UCSD-AML1 (cell line): ENCODE measurements at regions not wholly inside any gene's neighbourhood (a gene's known extent, or its start where the extent isn't known, plus 50 kb on each side); places are given as distances from the start of the nearest gene placed in this dataset.
"Not testable (repeated sequence)": the region's sequence is repeated elsewhere in the genome, so short reads cannot be mapped to it uniquely, and the experiment has no call there.

Experiments
- DNase-seq: peaks from one replicate; lab custom pipeline; 2025; ENCODE audit not compliant: unreplicated experiment; lab: John Stamatoyannopoulos, UW

- no peak for DNase-seq
Observed at GRCh38 chr7:53383131-53383530, 347.7 kb downstream of the POM121L12 start.

DNA sequence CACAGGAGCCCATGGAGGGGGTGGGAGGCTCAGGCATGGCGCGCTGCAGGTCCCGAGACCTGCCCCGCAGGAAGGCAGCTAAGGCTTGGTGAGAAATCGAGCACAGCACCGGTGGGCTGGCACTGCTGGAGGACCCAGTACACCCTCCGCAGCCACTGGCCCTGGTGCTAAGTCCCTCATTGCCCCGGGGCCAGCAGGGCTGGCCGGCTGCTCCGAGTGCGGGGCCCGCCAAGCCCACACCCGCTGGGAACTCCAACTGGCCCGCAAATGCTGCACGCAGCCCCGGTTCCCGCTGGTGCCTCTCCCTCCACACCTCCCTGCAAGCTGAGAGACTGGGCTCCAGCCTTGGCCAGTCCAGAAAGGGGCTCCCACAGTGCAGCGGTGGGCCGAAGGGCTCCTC is 349.8 kb downstream of the POM121L12 start:
- not testable (repeated sequence) for DNase-seq

DNA sequence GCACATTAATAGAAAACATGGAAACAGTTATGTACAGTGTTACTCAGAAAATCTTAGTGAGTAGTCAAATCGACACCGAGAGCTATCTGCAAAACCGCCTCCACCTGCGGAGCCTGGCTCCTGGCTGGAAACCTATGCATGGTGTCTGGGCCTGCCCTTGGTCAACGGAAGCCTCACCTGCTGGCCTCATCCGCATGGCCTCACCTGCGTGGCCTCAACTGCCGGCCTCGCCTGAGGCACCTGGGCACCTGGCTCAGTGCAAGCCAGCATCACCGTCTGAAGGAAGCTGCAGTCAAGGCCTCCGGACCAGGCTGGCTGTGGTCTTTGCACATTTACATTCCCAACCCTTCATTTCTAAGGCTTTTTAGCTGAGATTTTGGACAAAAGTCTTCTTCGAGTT is 352.1 kb downstream of the POM121L12 start:
- DNase-seq = no peak

DNA sequence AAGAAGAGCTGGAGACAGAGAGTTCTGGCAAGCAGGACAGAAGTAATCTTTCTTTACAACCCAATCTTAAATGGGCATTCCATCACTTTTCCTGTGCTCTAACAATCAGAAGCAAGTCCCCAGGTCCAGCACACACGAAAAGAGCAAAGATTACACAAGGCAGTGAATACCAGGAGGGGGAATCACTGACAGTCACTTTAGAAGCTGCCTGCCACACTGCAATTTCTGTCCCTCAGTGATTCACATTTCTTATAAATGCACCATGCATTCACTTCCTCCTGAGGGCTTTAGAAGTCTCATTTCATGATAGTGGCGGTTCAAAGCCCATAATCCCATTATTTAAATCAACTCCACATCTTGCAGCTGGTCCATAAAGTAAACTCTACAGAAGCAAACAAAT is 362.5 kb downstream of the POM121L12 start:
- no peak for DNase-seq

GRCh38 chr7:53398566-53398965 is 363.1 kb downstream of the POM121L12 start:
- DNase-seq = no peak

GRCh38 chr7:53413021-53413420 is 377.6 kb downstream of the POM121L12 start:
- DNase-seq = no peak

GRCh38 chr7:53415816-53416215 is 380.4 kb downstream of the POM121L12 start:
- DNase-seq = no peak

- DNase-seq = no peak
Observed at GRCh38 chr7:53418834-53419482, 383.5 kb downstream of the POM121L12 start.

DNA sequence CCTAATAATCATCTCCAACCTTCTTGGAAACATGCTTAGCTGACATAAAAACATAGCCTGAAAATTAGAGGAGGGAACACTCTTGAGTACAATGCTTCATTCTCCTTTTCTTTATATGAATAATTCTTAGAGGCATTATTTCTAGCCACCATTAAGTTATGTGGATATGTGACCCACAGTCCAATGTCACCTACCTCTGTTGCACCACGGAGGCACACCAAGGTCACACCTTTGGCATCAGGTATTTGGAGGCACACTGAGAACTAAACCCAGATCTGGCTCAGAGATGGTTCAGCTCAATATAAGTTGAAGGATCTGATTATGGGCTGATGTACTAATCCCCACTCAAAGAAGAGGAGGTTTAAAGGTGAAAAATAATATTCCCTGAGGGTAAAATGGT is 385.1 kb downstream of the POM121L12 start:
- DNase-seq = no peak

DNA sequence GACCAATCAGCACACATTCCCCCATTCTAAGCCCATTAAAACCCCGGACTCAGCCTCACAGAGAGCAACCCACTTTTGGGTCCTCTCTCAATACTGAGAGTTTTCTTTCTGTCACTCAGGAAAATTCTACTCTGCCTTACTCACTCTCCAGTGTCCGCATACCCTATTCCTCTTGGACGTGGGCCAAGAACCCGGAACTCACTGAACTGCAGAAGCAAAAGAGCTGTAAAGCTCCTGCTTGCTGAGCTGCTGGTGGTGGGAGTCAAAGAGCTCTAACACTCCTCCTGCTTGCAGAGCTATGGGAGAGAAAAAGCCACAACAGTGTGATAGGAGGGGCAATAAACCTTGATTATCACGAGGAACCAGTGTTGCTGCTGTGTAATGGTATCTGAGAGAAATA is 386.9 kb downstream of the POM121L12 start:
- DNase-seq = no peak

DNA sequence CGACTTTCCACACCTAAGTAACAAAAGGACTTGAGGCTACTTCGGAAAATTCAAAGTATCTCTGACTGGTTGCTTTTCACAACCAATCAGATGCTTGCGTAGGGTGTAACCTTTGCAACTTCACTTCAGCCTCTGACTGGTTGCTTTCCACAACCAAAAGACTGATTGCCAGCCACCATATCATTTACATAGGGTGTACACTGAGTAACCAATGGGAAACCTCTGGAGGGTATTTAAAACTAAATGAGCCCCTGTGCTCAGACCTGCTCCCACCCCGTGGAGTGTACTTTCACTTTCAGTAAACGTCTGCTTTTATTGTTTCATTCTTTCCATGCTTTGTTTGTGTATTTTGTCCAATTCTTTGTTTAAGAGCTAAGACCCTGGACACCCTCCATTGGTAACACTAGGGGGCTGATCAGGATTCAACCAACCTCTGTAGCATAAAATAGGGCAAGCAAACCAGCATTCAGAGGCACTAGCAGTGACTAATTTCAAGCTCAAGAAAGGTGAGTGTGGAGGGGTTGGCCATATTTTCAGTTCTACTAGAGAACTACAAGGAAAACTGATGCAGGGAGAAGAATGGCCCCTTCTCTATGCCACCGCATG is 390.8 kb downstream of the POM121L12 start:
- DNase-seq = no peak

- DNase-seq = no peak
Observed at GRCh38 chr7:53428045-53428444, 392.6 kb downstream of the POM121L12 start.

GRCh38 chr7:53431901-53432300 is 396.5 kb downstream of the POM121L12 start:
- DNase-seq = no peak

GRCh38 chr7:53437336-53437735 is 401.9 kb downstream of the POM121L12 start:
- DNase-seq = no peak

GRCh38 chr7:53446170-53446569 is 410.7 kb downstream of the POM121L12 start:
- no peak for DNase-seq

DNA sequence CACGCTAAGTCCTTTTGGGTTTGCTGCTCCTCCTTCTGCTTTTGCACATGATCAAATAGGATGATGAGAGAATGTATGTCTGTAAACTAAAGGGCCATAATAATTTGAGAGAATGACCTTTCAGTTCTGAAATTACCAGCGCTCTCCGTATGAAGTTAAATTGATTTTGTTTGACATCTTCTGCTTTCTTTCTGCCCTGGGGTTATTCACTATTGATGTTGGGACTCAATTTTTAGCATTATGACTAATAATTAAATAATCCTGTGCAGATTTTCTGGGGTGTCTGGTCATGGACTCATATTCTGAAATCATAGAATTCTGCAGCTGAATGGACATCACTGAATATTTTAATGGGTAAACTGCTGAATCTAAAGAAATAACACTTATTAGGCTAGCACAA is 423.2 kb downstream of the POM121L12 start:
- no peak for DNase-seq

DNA sequence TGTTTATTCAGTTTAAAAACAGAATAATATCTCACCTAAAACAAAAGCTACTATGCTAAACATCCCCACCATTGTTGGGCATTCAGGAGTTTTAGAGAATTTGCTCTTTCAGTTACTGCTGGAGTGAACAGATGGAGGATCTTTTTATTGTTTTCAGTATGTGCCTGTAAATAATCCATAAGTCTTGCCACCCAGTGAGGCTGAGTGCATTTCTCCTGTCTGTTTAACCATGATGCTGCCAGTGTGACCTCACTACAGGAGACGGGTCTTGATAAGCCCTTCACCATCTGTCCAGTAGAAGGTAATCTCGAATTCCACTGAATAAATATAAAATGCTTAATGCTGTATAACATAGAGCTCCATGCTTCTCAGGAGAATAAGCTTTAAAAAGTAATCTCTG is 430.9 kb downstream of the POM121L12 start:
- DNase-seq = no peak

GRCh38 chr7:53470336-53470970 is 435.0 kb downstream of the POM121L12 start:
- DNase-seq = no peak

DNA sequence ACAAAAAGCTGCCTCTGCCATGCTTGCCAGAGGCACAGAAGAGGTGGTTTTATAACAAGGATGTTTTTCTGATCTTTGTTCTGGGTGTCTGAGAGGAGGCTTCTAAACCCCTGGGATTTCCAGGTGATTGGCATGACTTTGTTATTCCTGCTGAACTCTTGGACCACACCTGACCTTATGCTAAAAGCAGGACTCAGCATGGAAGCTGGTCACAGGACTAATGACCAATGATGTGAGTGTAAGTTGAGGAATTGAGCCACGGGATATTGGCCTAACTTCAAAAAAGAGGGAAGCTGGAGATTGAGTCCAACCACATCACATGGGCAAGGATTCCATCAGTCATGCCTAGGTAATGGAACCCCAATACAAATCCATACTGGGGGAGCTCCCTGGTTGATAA is 437.9 kb downstream of the POM121L12 start:
- no peak for DNase-seq

GRCh38 chr7:53475776-53476175 is 440.3 kb downstream of the POM121L12 start:
- no peak for DNase-seq

DNA sequence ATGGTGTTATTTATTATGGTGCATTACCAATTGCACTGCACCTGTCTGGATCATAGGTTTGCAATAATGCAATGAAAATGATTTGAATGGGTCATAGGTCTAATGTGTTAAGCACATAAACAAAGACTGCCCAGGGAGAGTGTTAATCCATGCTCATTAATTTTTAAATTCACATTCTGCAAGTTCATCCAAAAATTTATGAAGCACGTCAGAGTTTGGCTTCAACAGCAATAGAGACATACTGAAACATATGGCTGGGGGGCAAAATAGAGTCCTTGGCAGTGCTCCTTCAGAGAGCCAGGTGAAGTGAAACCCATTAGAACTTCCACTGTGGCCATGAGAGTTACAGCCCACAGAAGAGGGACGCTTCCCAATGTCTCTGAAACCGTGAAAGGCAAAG is 441.1 kb downstream of the POM121L12 start:
- DNase-seq = no peak

DNA sequence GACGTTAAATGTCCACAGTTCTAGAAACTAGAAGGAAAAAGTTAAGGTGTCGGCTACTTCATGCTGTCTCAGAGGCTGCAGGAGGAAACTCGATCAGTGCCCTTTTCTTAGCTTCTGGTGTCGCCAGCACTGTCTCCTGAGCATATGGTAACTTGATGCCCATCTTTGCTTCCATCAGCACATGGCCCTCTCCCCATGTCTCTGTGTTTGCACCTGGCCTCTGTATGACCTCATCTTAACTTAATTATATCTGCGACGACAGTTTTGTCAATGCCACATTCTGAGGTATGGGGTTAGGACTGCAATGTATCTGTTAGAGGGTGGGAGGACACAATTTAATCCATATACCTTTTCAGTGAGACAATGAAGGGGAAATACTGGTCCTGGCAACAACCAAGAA is 449.9 kb downstream of the POM121L12 start:
- no peak for DNase-seq

DNA sequence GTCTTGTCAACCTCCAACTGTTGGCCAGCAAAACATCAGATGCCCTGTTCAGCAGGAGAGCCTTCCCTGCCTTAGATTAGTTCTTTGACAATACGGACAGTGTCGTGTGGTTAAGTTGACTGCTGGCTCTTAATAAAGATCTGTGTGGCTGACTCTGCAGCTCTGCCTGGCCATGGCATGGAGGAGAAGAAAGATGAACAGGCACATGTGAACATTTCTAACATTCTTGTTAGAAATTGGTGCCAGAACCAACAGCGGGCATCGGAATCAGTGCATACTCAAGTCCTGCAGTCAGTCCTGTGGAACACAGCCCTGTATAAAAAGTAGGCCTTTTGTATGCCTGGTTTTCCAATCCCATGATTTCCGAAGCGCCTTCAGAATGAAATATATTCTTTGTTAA is 455.6 kb downstream of the POM121L12 start:
- no peak for DNase-seq
